GM21737 (cell line): ENCODE measurements at regions not wholly inside any gene's neighbourhood (a gene's known extent, or its start where the extent isn't known, plus 50 kb on each side); places are given as distances from the start of the nearest gene placed in this dataset.
"Not testable (repeated sequence)": the region's sequence is repeated elsewhere in the genome, so short reads cannot be mapped to it uniquely, and the experiment has no call there.

ENCODE experiments used
- ATAC-seq: cut with Tn5 transposase; IDR thresholded peaks from one replicate; pipeline ENCODE4 v1.9.1; 2021; ENCODE audit warnings: mild to moderate bottlenecking, moderate library complexity; ENCODE audit not compliant: unreplicated experiment

- ATAC-seq: no peak
These were observed 241.2 kb downstream of the DNAJB9 start for GRCh38 chr7:108810756-108811385.

DNA sequence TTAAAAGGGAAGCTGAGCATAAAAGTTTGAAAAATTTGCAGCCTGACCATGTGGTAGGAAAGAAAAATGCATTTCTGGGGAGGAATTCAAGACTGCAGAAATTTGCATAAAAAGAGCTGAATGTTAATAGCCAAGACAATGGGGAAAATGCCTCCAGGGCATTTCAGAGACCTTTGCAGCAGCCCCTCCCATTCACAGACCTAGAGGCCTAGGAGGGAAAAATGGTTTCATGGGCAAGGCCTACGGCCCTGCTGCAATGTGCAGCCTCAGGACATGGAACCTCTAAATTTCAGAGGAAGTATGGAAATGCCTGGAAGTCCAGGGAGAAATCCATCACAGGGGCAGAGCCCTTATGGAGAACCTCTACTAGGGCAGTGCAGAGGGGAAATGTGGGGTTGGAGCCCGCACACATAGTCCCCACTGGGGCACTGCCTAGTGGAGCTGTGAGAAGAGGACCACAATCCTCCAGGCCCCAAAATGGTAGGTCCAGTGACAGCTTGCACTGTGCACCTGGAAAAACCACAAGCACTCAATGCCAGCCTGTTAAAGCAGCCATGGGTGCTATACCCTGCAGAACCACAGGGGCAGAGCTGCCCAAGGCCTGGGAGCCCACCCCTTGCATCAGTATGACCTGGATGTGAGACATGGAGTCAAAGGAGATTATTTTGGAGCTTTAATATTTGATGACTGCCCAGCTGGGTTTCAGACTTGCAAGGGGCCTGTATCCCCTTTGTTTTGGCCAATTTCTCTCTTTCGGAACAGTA, 243.8 kb downstream of the DNAJB9 start:
- ATAC-seq: no peak

DNA sequence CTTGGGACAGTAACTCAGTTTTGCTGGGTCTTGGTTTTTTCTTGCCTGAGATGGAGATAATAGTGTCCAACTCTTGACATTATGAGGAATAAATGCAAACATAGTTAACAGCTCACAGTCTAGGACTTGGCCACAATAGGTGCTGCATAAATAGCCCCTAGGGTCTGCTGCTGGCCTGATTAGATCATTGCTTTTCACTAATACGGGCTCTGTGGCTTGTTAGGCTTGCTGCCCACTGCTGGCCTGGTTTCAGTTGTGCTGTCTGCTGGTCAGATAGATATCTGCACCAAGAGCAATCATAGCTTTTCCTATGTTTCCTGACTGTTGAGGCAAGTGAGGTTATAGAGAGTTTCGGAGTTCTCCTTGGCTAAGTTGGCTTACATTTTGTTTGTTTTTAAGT, 246.1 kb downstream of the DNAJB9 start:
- no peak for ATAC-seq

GRCh38 chr7:108818742-108819141, 249.1 kb downstream of the DNAJB9 start:
- ATAC-seq: no peak

- ATAC-seq: no peak
These were observed 255.3 kb downstream of the DNAJB9 start for GRCh38 chr7:108824840-108825580.

DNA sequence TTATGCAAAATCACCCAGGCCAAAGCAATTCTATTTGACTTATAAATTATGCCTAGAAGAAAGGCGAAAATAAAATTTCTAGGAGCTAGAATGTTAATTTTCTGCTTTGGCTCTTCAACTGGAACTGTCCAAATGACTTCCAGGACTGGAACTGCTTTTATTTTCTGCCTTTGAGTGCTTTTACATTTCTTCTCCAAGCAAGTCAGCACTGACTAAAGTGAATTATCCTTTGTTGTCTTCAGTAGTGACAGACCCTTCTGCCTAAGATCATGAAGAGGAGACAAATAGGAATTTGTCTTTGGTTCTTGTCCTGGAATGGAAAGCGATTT, 255.9 kb downstream of the DNAJB9 start:
- ATAC-seq: no peak

DNA sequence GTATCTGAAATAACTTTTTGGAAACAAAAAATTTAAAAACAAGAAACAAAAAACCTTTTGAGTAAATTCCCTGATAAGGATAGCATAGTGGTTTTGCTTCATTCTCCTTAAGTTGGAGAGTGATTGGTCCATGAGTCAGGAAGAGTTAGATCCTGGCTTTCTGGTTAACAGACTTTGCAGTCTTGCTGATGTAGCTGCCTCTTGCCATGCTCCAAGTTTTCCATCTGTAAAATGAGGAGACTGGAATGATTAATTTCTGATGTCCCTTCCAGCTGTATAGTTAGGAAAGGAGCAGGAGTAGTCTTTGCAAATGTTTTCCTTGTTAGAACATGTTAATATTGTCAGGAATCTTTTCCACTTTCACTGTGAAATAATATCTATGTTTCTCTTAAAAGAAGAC, 266.6 kb downstream of the DNAJB9 start:
- no peak for ATAC-seq

DNA sequence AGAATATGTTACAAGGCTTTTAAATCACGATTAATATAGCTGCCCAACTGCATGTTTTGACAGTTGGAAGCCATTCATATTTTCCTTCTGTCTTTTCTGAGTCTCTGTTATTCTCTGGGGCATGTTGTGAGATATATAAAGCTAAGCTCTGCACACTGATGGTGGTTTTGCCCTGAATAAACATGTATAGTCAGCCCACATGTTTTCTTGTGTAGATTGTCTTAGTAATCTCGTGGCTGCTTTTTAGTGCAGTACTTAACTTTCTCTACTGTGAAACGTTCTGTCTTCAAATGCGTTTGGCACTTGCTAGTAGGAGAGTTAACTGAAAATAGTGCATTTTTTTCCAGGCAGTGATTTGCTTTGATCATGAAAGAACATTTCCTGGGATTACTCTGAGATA, 268.5 kb downstream of the DNAJB9 start:
- no peak for ATAC-seq

- no peak for ATAC-seq
These were observed 269.4 kb downstream of the DNAJB9 start for GRCh38 chr7:108839076-108839475.

- ATAC-seq: no peak
These were observed 276.3 kb downstream of the DNAJB9 start for GRCh38 chr7:108845951-108846350.

DNA sequence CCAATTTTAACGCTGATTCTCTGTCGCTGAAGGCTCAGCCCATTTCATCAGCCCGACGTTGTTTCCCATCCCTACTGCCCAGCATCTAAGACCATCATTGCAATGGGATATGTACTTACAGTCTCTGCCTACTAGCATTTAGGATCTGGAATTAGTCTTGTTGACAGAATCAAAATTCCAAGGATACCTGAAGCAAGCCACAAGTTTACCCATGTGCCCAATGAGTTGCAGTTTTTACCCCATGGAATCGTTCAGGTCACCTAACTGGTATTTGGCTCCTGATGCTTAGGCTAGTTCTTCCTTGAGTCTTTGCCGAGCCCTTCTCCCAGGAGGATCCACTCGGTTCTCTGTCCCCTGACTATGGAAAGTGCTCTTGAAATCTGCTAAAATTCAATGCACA, 276.8 kb downstream of the DNAJB9 start:
- no peak for ATAC-seq

DNA sequence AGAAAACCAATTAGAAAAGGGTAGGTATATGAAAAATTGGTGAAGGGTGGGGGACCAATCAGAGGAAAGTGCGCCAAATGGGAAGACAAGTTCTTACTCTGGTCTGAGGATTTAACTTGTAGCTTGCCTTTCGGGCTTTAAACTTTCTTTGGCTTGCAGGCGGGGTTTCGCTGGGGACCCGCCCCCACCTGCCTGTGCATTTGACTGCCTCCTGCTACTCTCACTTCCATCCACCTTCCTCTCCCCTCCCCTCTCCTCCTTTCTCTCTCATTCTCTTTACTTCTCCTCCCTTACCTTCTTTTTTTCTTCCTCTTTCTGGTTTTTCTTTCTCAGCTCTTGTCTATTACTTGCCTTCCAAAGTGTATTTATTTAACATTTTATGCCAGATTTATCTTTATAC, 278.8 kb downstream of the DNAJB9 start:
- no peak for ATAC-seq

DNA sequence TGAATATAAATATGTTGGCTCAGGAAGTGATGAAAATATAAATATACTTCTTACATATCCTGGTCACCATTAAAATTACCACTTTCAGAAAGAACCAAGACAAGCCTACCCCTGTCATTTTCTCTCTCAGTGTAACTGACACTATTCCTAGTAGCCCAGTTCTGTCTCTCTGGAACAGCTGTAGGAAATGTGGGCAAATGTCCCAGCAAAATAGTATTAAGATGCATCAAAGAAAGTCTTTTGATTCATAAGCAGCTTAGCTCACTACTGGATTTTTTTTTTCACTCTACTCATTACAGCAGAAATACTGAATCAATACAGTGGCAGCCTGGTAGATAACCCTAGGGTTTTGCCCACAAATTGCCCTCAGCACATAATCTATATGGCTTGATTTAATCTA, 290.9 kb downstream of the DNAJB9 start:
- ATAC-seq: no peak

DNA sequence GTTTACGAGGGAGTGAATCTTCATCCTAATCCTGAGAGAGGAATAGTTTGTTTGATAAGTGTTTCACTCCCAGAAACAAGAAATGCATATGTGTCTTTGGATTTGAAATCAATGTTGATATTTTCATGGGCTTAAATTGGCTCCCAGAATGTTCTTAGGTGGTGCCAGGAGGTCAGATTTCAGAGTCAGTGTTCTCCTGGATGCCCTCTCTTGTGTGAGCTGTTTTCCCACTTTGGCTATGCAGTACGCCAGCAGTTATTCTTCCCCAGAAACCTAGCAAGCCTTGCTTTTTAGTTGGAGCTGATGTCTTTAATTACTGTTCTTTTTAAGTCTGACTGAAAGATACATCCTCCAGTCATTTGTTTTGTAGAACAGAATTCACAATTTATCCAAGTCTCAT, 291.4 kb downstream of the DNAJB9 start:
- no peak for ATAC-seq

DNA sequence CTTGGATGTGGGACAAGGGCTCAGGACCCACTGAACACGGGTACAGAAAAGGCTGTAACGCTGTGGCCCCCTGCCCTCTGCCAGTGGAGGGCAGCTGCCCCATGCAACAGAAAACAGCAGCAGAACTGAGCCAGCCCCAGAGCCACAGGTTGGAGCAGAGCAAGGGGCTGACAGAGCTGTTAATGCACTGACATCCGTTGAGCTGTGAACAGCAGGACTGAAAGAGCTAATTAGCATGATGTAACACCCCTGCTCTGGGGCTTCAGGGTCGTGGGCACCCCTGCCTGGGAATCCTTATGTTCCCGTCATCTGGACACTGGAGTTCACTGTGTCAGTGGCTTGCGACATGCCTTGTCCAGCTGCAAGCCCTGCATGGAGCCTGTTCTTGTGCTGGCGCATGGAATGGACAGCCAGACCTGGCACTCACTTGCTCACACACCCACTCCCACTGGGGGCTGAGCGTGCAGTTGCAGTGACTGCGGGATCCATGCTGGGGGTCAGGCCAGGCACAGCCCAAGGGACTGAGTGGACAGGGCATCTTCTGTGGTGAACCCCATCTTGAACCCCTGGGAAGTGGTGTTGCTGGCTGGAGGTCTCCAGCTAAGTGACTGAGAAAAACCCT, 293.7 kb downstream of the DNAJB9 start:
- ATAC-seq: no peak

DNA sequence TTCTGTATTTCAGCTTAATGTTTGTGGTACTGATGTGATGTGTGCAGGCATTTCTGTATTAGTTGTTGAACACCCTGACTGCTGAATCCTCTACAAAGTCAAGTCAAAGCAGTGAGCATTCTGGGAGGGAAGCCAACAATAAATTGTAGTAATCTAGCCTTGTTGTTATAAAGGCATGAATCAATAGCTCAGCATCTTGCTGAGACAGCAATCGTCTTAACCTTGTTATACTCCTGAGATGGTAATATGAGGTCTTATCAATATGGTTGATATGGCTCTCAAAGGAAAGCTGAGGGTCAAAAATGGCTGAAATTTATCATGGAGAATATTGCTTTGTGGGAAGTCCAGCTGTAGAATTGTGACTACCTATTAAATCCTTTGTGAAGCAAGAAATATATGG, 299.4 kb downstream of the DNAJB9 start:
- ATAC-seq: no peak

DNA sequence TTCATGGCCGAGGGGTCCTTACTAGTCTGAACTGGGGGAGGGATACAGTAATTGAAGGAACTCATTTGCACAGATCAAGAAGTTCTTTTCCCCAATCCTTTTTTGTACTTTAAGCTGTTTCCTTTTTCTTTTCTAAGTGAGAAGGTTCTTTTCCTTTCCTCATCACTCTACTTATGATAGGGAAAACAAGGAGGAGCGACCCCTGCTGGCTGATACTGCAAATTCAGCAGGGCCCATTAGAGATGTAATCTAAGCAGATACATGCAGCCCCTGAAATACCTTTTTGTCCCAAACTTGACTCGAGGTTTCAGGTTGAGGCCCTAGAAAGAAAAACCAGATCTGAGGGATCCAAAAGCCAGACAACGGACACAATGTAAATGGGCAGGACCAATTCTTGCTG, 305.5 kb downstream of the DNAJB9 start:
- ATAC-seq: no peak

DNA sequence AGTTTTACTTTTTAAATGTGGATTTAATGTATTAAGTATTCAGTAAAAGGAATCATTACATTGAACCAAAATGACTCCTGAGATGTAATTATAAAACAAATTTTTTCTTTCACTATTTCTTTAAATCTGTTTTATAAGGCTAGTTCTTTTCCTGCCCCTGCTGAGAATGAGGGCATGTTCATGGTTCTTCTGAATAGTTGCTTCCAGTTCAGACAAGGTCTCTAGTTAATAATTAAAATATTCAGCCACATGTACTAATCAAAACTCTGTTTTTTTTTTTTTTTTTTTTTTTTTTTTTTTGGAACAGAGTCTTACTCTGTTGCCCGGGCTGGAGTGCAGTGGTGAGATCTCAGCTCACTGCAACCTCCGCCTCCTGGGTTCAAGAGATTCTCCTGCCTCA, 321.2 kb downstream of the DNAJB9 start:
- ATAC-seq: no peak

DNA sequence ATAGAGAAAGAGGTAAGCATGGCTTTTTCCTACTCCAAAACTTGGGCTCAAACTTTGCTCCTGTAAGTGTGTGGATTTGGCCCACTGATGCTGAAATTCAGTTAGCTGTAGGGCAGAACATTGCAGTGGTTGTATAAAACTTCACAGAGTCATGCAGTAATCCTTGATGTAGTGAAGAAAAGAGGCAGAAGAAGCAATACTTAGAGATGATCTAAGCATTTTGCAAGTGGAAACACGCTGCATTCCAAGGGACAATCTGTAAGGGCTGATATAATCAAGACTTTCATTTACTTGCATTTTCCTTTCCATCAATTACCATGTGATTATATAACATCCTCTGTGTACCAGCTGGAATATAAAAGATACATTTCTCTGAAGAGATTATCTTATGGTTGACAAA, 338.8 kb downstream of the DNAJB9 start:
- ATAC-seq: no peak

DNA sequence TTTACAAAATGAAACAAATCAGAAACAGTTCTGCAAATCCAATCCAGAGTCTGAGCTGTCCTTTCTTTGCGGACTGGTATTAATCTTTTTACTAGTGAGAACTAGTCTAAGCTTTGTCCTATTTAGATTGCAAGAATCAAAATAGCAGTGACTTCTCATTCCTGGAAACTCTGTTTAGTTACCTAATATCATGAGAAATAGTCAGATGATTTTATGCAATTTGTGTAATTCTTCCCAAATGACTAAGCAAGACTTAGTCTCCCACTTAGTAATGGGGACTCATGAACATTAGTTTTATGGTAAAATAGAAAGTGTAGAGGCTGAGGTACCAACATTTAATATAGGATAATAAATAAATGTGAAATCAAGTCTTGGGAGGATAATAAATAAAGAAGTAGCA, 341.3 kb downstream of the DNAJB9 start:
- no peak for ATAC-seq

DNA sequence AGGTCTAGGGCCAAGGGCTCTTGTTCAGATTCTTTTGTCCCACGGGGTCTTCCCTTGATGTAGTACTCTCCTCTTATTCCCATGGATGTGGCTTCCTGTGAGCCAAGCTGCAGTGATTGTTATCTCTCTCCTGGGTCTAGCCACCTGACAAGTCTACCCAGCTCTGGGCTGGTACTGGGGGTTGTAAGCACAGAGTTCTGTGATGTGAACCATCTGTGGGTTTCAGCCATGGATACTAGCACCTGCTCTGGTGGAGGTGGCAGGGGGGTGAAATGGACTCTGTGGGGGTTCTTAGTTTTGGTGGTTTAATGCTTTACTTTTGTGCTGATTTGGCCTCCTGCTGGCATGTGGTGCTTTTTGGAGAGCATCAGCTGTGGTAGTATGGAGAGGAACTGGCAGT, 350.8 kb downstream of the DNAJB9 start:
- ATAC-seq: no peak

DNA sequence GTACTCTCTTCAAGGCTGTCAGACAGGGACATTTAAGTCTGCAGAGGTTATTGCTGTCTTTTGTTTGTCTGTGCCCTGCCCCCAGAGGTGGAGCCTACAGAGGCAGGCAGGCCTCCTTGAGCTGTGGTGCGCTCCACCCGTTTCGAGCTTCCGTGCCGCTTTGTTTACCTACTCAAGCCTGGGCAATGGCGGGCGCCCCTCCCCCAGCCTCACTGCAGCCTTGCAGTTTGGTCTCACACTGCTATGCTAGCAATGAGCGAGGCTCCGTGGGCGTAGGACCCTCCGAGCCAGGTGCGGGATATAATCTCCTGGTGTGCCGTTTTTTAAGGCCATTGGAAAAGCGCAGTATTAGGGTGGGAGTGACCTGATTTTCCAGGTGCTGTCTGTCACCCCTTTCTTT, 373.4 kb downstream of the DNAJB9 start:
- not testable (repeated sequence) for ATAC-seq
